Neural progenitor cell (in vitro differentiated cells): ENCODE measurements at regions not wholly inside any gene's neighbourhood (a gene's known extent, or its start where the extent isn't known, plus 50 kb on each side); places are given as distances from the start of the nearest gene placed in this dataset.
"Not testable (repeated sequence)": the region's sequence is repeated elsewhere in the genome, so short reads cannot be mapped to it uniquely, and the experiment has no call there.

Experiments used
- DNase-seq: peaks from one replicate; pipeline ENCODE4 v3.0.0-alpha.2; 2016; ENCODE audit warnings: low spot score
- H2AFZ ChIP-seq: fragments of 200-600 bp; sonication (generic); replicated peaks from 2 replicates; pipeline ENCODE4 v1.6.1; 2016; ENCODE audit warnings: antibody characterized with exemption
- H3F3A ChIP-seq: fragments of 200-600 bp; sonication (generic); 2 replicates; pipeline ENCODE4 v1.6.1; 2016; ENCODE audit warnings: antibody characterized with exemption, low read depth
- H3K27ac ChIP-seq: fragments of 200-600 bp; sonication (generic); 2 replicates; pipeline ENCODE4 v1.5.1; 2016; ENCODE audit warnings: mild to moderate bottlenecking
- H3K27me3 ChIP-seq: fragments of 200-600 bp; sonication (generic); 2 replicates; pipeline ENCODE4 v1.6.1; 2016; ENCODE audit warnings: mild to moderate bottlenecking, moderate library complexity
- H3K36me3 ChIP-seq: fragments of 200-600 bp; sonication (generic); 2 replicates; pipeline ENCODE4 v1.5.1; 2016
- H3K4me1 ChIP-seq: fragments of 200-600 bp; sonication (generic); 2 replicates; pipeline ENCODE4 v1.6.1; 2016; ENCODE audit warnings: mixed run types
- H3K4me2 ChIP-seq: fragments of 200-600 bp; sonication (generic); 2 replicates; pipeline ENCODE4 v1.6.1; 2016
- H3K4me3 ChIP-seq: fragments of 200-600 bp; sonication (generic); 2 replicates; pipeline ENCODE4 v1.5.1; 2016
- H3K79me2 ChIP-seq: fragments of 200-600 bp; sonication (generic); 2 replicates; pipeline ENCODE4 v1.6.1; 2016; ENCODE audit warnings: low read depth
- H3K9ac ChIP-seq: fragments of 200-600 bp; sonication (generic); 2 replicates; pipeline ENCODE4 v1.6.1; 2016
- H3K9me3 ChIP-seq: fragments of 200-600 bp; sonication (generic); 2 replicates; pipeline ENCODE4 v1.5.1; 2016; ENCODE audit warnings: low read depth
- H4K20me1 ChIP-seq: fragments of 200-600 bp; sonication (generic); 2 replicates; pipeline ENCODE4 v1.6.1; 2016; ENCODE audit warnings: low read depth
- H3K27ac Mint-ChIP-seq: 3 replicates; pipeline ENCODE4 v1.8.0; 2021; ENCODE audit warnings: mixed read lengths
- H3K27me3 Mint-ChIP-seq: 2 replicates; pipeline ENCODE4 v1.8.0; 2022; ENCODE audit warnings: low read depth, mild to moderate bottlenecking, inconsistent platforms, moderate library complexity, mixed read lengths; ENCODE audit not compliant: insufficient read depth
- H3K36me3 Mint-ChIP-seq: 3 replicates; pipeline ENCODE4 v1.8.0; 2021; ENCODE audit warnings: mixed read lengths
- H3K4me1 Mint-ChIP-seq: 3 replicates; pipeline ENCODE4 v1.8.0; 2021; ENCODE audit warnings: mixed read lengths
- H3K4me3 Mint-ChIP-seq: 3 replicates; pipeline ENCODE4 v1.8.0; 2021; ENCODE audit warnings: mild to moderate bottlenecking, moderate library complexity, mixed read lengths
- H3K9me3 Mint-ChIP-seq: 3 replicates; pipeline ENCODE4 v1.8.0; 2020; ENCODE audit warnings: mixed read lengths
- EZH2 ChIP-seq: fragments of 200-600 bp; sonication (generic); IDR thresholded peaks from 2 replicates; pipeline ENCODE4 v1.6.1; 2017; ENCODE audit warnings: antibody characterized with exemption, mild to moderate bottlenecking, moderate library complexity
- EZH2phosphoT487 ChIP-seq: fragments of 200-600 bp; sonication (generic); IDR thresholded peaks from 2 replicates; pipeline ENCODE4 v1.6.1; 2017; ENCODE audit warnings: antibody characterized with exemption
- TF ChIP-seq, protein P1 (sequence below): fragments of 200-600 bp; sonication (generic); IDR thresholded peaks from 2 replicates; pipeline ENCODE4 v1.5.1; 2017; ENCODE audit warnings: antibody characterized with exemption, mild to moderate bottlenecking

GRCh38 chr2:51268191-51268590 lies 236.3 kb upstream of the NRXN1 start:
- H3K27ac Mint-ChIP-seq: no peak overlapping the region
- Histone ChIP-seq H3K4me1 (peaks cover 6% of the 10 kb centered on the region), H3K27ac (no peak overlapping the region), H3K27me3 (no peaks in the 10 kb centered on the region), H3K79me2 (no peaks in the 10 kb centered on the region), H4K20me1 (no peaks in the 10 kb centered on the region), H3K36me3 (no peaks in the 10 kb centered on the region), H3K9ac (no peak overlapping the region), H2AFZ (no peak overlapping the region), H3F3A (no peaks in the 10 kb centered on the region), H3K9me3 (no peaks in the 10 kb centered on the region), H3K4me3 (no peak overlapping the region), H3K4me2 (no peak overlapping the region)
- no peaks in the 10 kb centered on the region for H3K36me3 Mint-ChIP-seq
- no peaks in the 10 kb centered on the region for H3K27me3 Mint-ChIP-seq
- H3K4me3 Mint-ChIP-seq: no peak overlapping the region
- DNase-seq: no peak
- TF ChIP-seq, protein P1, sequence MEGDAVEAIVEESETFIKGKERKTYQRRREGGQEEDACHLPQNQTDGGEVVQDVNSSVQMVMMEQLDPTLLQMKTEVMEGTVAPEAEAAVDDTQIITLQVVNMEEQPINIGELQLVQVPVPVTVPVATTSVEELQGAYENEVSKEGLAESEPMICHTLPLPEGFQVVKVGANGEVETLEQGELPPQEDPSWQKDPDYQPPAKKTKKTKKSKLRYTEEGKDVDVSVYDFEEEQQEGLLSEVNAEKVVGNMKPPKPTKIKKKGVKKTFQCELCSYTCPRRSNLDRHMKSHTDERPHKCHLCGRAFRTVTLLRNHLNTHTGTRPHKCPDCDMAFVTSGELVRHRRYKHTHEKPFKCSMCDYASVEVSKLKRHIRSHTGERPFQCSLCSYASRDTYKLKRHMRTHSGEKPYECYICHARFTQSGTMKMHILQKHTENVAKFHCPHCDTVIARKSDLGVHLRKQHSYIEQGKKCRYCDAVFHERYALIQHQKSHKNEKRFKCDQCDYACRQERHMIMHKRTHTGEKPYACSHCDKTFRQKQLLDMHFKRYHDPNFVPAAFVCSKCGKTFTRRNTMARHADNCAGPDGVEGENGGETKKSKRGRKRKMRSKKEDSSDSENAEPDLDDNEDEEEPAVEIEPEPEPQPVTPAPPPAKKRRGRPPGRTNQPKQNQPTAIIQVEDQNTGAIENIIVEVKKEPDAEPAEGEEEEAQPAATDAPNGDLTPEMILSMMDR: no peak
- TF ChIP-seq EZH2phosphoT487: no peak
- no peak for TF ChIP-seq EZH2
- H3K9me3 Mint-ChIP-seq: no peaks in the 10 kb centered on the region
- no peaks in the 10 kb centered on the region for H3K4me1 Mint-ChIP-seq

DNA sequence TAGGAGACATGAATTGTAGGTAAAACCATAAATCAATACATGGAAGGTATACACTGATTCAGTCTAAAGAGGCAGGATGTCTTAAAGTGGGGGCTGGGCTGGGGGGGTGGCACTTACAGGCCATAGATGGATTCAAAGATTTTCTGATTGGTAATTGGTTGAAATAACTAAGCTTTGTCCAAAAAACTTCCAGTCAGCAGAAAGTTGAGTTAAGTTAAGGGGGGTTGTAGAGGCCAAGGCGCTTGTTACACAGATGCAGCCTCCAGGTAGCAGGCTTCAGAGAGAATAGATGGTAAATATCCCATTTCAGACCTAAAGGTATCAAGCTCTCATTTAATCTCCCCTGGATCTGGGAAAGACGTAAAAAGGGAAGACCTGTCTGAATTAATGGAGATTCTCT lies 233.6 kb upstream of the NRXN1 start:
- H2AFZ ChIP-seq: no peak overlapping the region
- Mint-ChIP-seq H3K36me3 (no peaks in the 10 kb centered on the region), H3K4me1 (peaks cover 5% of the 10 kb centered on the region), H3K4me3 (no peak overlapping the region), H3K27me3 (no peaks in the 10 kb centered on the region), H3K27ac (no peak overlapping the region), H3K9me3 (no peaks in the 10 kb centered on the region)
- H3K9ac ChIP-seq: no peak overlapping the region
- H3K36me3 ChIP-seq: no peaks in the 10 kb centered on the region
- no peak overlapping the region for H3K27ac ChIP-seq
- H3F3A ChIP-seq: no peaks in the 10 kb centered on the region
- no peaks in the 10 kb centered on the region for H3K9me3 ChIP-seq
- TF ChIP-seq EZH2 (no peak), EZH2phosphoT487 (no peak)
- TF ChIP-seq, protein P1: no peak
- H3K27me3 ChIP-seq: no peaks in the 10 kb centered on the region
- DNase-seq: no peak
- no peaks in the 10 kb centered on the region for H3K79me2 ChIP-seq
- no peak overlapping the region for H3K4me2 ChIP-seq
- H4K20me1 ChIP-seq: no peaks in the 10 kb centered on the region
- H3K4me1 ChIP-seq: peaks cover 12% of the 10 kb centered on the region
- H3K4me3 ChIP-seq: no peak overlapping the region

GRCh38 chr2:51263951-51264350 lies 232.0 kb upstream of the NRXN1 start:
- H3K27me3 Mint-ChIP-seq: no peaks in the 10 kb centered on the region
- no peak overlapping the region for H3K27ac ChIP-seq
- H4K20me1 ChIP-seq: no peaks in the 10 kb centered on the region
- no peaks in the 10 kb centered on the region for H3K36me3 Mint-ChIP-seq
- H3F3A ChIP-seq: no peaks in the 10 kb centered on the region
- peaks cover 5% of the 10 kb centered on the region for H3K4me1 Mint-ChIP-seq
- no peak for TF ChIP-seq EZH2phosphoT487
- TF ChIP-seq, protein P1: no peak
- TF ChIP-seq EZH2: no peak
- no peak overlapping the region for H3K9ac ChIP-seq
- no peak overlapping the region for H3K27ac Mint-ChIP-seq
- H2AFZ ChIP-seq: no peak overlapping the region
- H3K4me1 ChIP-seq: peaks cover 12% of the 10 kb centered on the region
- no peaks in the 10 kb centered on the region for H3K27me3 ChIP-seq
- H3K4me3 Mint-ChIP-seq: no peak overlapping the region
- H3K79me2 ChIP-seq: no peaks in the 10 kb centered on the region
- DNase-seq: no peak
- no peak overlapping the region for H3K4me3 ChIP-seq
- no peak overlapping the region for H3K4me2 ChIP-seq
- no peaks in the 10 kb centered on the region for H3K9me3 ChIP-seq
- H3K9me3 Mint-ChIP-seq: no peaks in the 10 kb centered on the region
- no peaks in the 10 kb centered on the region for H3K36me3 ChIP-seq

DNA sequence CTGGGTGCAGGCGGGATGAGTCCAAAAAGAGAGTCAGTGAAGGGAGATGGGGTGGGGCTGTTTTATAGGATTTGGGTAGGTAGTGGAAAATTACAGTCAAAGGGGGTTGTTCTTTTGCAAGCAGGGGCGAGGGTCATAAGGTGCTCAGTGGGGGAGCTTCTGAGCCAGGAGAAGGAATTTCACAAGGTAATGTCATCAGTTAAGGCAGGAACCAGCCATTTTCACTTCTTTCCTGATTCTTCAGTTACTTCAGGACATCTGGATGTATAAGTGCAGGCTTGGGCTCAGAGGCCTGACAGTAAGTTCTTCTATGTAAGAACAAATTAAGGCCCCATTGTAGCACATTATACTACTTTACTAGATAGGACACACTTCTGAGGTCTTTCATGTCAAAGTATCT lies 231.2 kb upstream of the NRXN1 start:
- not testable (repeated sequence) for H3K9me3 Mint-ChIP-seq, H3K27me3 ChIP-seq, H3K9me3 ChIP-seq, H3K9ac ChIP-seq, H3F3A ChIP-seq, H3K27ac ChIP-seq, H4K20me1 ChIP-seq, H3K4me3 Mint-ChIP-seq, H3K4me1 Mint-ChIP-seq, H3K36me3 Mint-ChIP-seq, H3K36me3 ChIP-seq, H3K4me2 ChIP-seq, DNase-seq, H3K4me3 ChIP-seq, H3K27me3 Mint-ChIP-seq, H2AFZ ChIP-seq, H3K27ac Mint-ChIP-seq, H3K79me2 ChIP-seq
- peaks cover 12% of the 10 kb centered on the region for H3K4me1 ChIP-seq
